C4-2B (cell line): ENCODE measurements at regions not wholly inside any gene's neighbourhood (a gene's known extent, or its start where the extent isn't known, plus 50 kb on each side); places are given as distances from the start of the nearest gene placed in this dataset.
"Not testable (repeated sequence)": the region's sequence is repeated elsewhere in the genome, so short reads cannot be mapped to it uniquely, and the experiment has no call there.

ENCODE experiments used
- H3K27ac ChIP-seq: fragments of 450-650 bp; 2 replicates; pipeline ENCODE4 v1.5.1; 2017
- ZFX ChIP-seq: fragments of 450-650 bp; IDR thresholded peaks from 2 replicates; pipeline ENCODE4 v1.6.1; 2017
- TF ChIP-seq, protein P1 (sequence below): fragments of 450-650 bp; conservative IDR thresholded peaks from 2 replicates; pipeline ENCODE4 v1.5.1; 2017; ENCODE audit warnings: mild to moderate bottlenecking

DNA sequence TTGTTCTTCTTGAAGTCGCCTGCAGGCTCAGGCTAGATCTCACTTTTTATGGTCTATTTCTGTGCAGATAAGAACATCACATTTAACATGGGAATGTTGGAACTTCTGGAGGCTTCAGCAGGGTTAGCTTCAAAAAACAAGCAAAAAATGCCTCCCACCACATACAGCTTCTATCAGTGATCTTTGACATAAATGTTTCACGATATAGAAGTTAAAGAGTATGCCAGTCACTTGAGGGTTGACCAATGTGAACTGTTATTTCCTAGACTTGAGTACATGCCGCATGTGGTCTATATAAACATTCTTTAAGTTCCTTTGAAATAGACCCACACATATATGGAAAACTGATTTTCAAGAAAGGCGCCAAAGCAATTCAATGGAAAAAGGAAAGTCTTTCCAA lies 219.2 kb upstream of the KLF14 start:
- H3K27ac ChIP-seq, result no peak overlapping the region
- no peak for TF ChIP-seq ZFX
- TF ChIP-seq, protein P1, sequence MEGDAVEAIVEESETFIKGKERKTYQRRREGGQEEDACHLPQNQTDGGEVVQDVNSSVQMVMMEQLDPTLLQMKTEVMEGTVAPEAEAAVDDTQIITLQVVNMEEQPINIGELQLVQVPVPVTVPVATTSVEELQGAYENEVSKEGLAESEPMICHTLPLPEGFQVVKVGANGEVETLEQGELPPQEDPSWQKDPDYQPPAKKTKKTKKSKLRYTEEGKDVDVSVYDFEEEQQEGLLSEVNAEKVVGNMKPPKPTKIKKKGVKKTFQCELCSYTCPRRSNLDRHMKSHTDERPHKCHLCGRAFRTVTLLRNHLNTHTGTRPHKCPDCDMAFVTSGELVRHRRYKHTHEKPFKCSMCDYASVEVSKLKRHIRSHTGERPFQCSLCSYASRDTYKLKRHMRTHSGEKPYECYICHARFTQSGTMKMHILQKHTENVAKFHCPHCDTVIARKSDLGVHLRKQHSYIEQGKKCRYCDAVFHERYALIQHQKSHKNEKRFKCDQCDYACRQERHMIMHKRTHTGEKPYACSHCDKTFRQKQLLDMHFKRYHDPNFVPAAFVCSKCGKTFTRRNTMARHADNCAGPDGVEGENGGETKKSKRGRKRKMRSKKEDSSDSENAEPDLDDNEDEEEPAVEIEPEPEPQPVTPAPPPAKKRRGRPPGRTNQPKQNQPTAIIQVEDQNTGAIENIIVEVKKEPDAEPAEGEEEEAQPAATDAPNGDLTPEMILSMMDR, result no peak

DNA sequence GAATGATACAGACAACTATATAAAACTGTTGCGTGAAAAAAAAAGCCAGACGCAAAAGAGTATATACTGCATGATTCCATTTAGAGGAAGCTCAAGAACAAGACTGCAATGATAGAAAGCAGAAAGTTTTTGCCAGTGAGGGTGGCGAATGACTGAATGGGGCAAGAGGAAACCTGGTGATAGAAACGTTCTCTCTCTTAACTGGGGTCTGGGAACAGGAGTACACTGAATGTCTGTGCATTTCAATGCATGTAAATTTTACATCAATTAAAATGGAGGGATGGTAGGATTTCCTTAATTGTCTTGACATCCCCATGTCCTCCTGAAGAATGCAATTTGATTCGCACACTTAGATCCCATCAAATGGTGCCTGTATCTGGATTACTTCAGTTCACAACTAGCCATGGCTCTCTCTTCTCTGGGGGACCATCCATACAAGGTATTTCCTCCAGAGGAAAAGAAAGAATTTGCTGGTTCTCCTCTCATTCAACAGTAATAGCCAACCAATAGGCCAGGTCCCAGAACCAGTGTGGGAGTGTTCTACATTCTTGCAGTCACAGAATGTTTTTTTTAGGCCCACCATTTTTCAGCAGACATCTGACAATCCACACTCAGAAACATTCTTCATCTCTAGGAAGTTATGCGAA lies 221.0 kb upstream of the KLF14 start:
- no peak overlapping the region for H3K27ac ChIP-seq
- no peak for TF ChIP-seq ZFX
- TF ChIP-seq, protein P1, result no peak

DNA sequence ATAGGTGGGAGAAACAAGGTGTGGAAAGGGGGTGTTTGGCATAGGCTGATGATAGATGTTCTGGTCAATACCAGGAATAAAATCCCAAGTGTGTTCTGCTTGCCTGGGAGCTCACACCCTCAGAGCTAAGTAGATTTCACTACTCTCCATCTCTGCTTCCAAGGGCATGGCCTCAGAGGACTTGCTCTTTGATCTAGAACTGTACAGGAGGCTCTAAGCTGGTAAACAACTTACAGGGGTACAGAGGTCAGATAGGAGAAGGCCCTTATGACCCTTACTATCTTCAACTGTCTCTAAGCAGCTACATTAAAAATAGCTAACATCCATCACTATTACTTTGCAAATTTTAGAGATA lies 221.5 kb upstream of the KLF14 start:
- H3K27ac ChIP-seq, result no peak overlapping the region

DNA sequence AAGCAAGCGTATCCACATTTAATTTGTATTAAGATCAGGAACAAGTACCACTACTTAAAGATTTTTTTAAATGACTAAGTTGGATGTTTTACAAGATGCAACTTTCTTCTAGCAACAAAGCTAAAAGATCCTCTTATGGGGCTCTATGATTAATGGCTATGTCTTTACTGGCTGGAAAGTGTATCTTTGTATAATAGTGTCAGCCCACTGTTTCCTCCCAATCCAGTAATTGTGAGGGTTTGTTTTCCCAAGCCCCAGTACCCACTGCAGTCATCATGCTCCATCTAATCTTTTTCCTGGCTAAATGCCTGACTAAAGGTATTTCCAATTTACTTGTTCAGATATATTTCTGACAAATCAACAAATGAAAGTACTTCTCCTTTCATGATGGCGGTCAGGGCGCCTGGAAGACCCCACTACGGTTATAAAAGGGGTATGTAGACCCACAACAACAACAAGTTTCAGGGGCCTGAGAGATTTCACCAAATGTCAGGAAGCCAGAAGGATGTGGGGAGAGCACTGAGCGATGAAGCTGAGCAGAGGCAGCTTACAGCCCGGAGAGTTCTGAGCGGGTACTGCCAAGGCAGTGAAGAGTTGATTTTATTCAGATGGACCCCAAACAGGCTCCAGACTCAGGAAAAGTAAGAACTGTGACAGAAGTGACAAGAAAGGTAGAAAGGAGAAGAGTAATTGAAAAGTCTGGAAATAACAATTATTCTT lies 222.6 kb upstream of the KLF14 start:
- TF ChIP-seq ZFX, result no peak
- TF ChIP-seq, protein P1, result no peak
- H3K27ac ChIP-seq, result no peak overlapping the region

More for the DNA sequence above, 221.5 kb upstream of the KLF14 start:
- TF ChIP-seq, protein P1, result no peak
- TF ChIP-seq ZFX, result no peak

DNA sequence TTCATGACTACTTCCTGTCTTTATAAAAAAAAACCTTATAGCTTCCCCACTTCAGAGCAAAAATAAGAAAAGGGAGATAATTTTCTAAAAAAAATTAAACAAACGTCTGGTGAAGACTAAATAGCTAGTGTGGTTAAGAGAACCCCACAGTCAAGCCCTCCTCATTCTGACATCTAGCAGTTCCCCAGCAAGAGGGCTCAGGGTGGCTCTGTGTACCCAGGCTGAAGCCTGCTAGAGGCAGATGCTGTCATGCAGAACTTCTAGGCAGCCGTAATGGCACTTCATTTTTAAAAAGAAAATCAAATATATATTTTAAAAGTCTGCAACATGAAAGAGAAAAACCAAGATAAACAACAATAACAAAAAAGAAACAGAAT lies 223.1 kb upstream of the KLF14 start:
- no peak for TF ChIP-seq ZFX
- TF ChIP-seq, protein P1, result no peak
- no peak overlapping the region for H3K27ac ChIP-seq

DNA sequence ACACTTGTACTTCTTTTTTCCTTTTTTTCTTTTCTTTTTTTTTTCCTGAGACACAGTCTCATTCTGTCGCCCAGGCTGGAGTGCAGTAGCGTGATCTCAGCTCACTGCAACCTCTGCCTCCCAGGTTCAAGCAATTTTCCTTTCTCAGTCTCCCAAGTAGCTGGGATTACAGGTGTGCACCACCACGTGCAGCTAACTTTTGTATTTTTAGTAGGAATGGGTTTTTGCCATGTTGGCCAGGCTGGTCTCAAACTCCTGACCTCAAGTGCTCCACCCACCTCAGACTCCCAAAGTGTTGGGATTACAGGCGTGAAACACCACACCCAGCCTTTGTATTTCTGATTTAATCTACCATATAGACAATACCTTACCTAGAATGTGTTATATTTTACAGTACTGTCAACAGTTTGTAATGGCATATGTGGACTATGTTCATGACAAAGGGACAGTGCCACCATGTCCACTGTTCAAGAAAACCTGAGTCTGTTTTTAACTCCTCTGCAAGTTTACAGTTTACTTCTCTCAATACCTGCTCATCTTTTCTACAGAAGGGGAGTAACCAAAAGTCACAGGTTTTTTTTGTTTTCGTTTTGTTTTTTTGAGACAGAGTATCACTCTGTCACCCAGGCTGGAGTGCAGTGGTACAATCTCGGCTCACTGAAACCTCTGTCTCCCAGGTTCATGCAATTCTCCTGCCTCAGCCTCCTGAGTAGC lies 223.9 kb upstream of the KLF14 start:
- not testable (repeated sequence) for H3K27ac ChIP-seq

DNA sequence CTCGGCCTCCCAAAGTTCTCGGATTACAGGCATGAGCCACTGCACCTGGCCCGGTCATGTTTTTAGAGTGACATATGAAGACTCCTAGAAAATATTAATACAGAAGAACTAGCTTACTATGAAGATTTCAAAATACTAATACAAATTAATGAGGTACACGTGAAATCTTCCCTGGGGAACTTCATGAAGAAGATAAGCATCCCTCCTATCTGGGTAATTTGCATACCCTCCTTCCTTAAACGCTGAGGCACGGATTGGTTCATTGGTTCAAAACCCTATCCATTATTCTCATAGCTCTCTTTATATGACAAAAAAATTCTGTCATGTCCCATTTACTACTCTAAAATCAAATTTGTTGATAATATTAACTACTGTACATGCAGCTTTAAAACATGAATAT lies 224.8 kb upstream of the KLF14 start:
- TF ChIP-seq, protein P1, result no peak
- no peak for TF ChIP-seq ZFX
- H3K27ac ChIP-seq, result no peak overlapping the region
